ENCODE measurements at regions not wholly inside any gene's neighbourhood (a gene's known extent, or its start where the extent isn't known, plus 50 kb on each side); places are given as distances from the start of the nearest gene placed in this dataset.

- intact Hi-C loops (cut with micrococcal nuclease; ENCODE audit: unreplicated experiment) = loop anchor here (10.0 kb wide), 1 partner anchor 300 kb away; no protein-coding TSS in a partner anchor
- TF ChIP-seq POLR2AphosphoS5 (IDR thresholded peaks at IDR 0.05; ENCODE audit: low read depth, low read length) (no peak), CTCF (IDR thresholded peaks at IDR 0.05) (no peak; the same call in 1 of the 2 replicates), TCF7L2 (IDR thresholded peaks at IDR 0.05; ENCODE audit: low read depth, low read length) (no peak), SIN3A (IDR thresholded peaks at IDR 0.05; ENCODE audit: borderline replicate concordance, insufficient read depth, low read depth, low read length) (no peak), REST (IDR thresholded peaks at IDR 0.05; ENCODE audit: insufficient read depth in 1 of 2, low read depth in 2 of 2, low read length in 1 of 2) (no peak)
- in situ Hi-C loops (cut with HindIII; ENCODE audit: low pct_unique_long_range_greater_than_20kb, low sequenced_read_pairs) = no loop called here
- H3K4me3 ChIP-seq (ENCODE audit: low read depth in 2 of 2, low read length in 2 of 2) = no peak overlapping the region
- no peak for ATAC-seq
- H3K9me3 ChIP-seq (ENCODE audit: control insufficient read depth, insufficient read depth, low read depth, low read length) = no peaks in the 10 kb centered on the region
- DNase-seq (ENCODE audit: low read depth, low spot score) = no peak
- no peaks in the 10 kb centered on the region for H3K27me3 ChIP-seq (ENCODE audit: control insufficient read depth, insufficient read depth, low read length)
- CTCF ChIA-PET = no interaction called here
- H3K4me1 ChIP-seq (ENCODE audit: control insufficient read depth, insufficient read depth, low read length) = no peaks in the 10 kb centered on the region
- no peaks in the 10 kb centered on the region for H3K36me3 ChIP-seq (ENCODE audit: control insufficient read depth, insufficient read depth, low read length)
- POLR2A ChIA-PET = no interaction called here
- no TSS peak for BruUV-seq (replicated peaks)
- no peak overlapping the region for H3K27ac ChIP-seq (ENCODE audit: low read length)
These were observed 121.1 kb upstream of the NDST4 start for GRCh38 chr4:115234405-115235093.

GRCh38 chr4:115233600-115233999 lies 120.2 kb upstream of the NDST4 start:
- intact Hi-C loops (cut with micrococcal nuclease; ENCODE audit: unreplicated experiment) (loop anchor here (10.0 kb wide), 1 partner anchor 301 kb away; no protein-coding TSS in a partner anchor), in situ Hi-C loops (cut with HindIII; ENCODE audit: low pct_unique_long_range_greater_than_20kb, low sequenced_read_pairs) (no loop called here)
- DNase-seq (ENCODE audit: low read depth, low spot score) (no peak), ATAC-seq (no peak)
- Histone ChIP-seq H3K9me3 (ENCODE audit: control insufficient read depth, insufficient read depth, low read depth, low read length) (no peaks in the 10 kb centered on the region), H3K4me1 (ENCODE audit: control insufficient read depth, insufficient read depth, low read length) (no peaks in the 10 kb centered on the region), H3K27ac (ENCODE audit: low read length) (no peak overlapping the region), H3K27me3 (ENCODE audit: control insufficient read depth, insufficient read depth, low read length) (no peaks in the 10 kb centered on the region), H3K36me3 (ENCODE audit: control insufficient read depth, insufficient read depth, low read length) (no peaks in the 10 kb centered on the region), H3K4me3 (ENCODE audit: low read depth in 2 of 2, low read length in 2 of 2) (no peak overlapping the region)
- ChIA-PET POLR2A (no interaction called here), CTCF (no interaction called here)
- TF ChIP-seq TCF7L2 (IDR thresholded peaks at IDR 0.05; ENCODE audit: low read depth, low read length) = no peak
- no peak for TF ChIP-seq SIN3A (IDR thresholded peaks at IDR 0.05; ENCODE audit: borderline replicate concordance, insufficient read depth, low read depth, low read length)
- no peak for TF ChIP-seq CTCF (IDR thresholded peaks at IDR 0.05)
- no peak for TF ChIP-seq REST (IDR thresholded peaks at IDR 0.05; ENCODE audit: insufficient read depth in 1 of 2, low read depth in 2 of 2, low read length in 1 of 2)
- TF ChIP-seq POLR2AphosphoS5 (IDR thresholded peaks at IDR 0.05; ENCODE audit: low read depth, low read length) = no peak
- BruUV-seq (replicated peaks) = no TSS peak
